GM12864 (cell line): ENCODE measurements at regions not wholly inside any gene's neighbourhood (a gene's known extent, or its start where the extent isn't known, plus 50 kb on each side); places are given as distances from the start of the nearest gene placed in this dataset.

Experiments used
- DNase-seq: peaks from one replicate; pipeline ENCODE4 v3.0.0-alpha.2; 2011; ENCODE audit warnings: low read depth
- H3K4me3 ChIP-seq: 2 replicates; pipeline ENCODE4 v1.5.1; 2011; ENCODE audit warnings: mild to moderate bottlenecking, low read depth, low read length, control low read depth
- TF ChIP-seq, protein P1 (sequence below): IDR thresholded peaks from 2 replicates; pipeline ENCODE4 v1.5.1; 2011; ENCODE audit warnings: low read depth, mild to moderate bottlenecking, moderate library complexity, low read length, control low read depth, inconsistent platforms; ENCODE audit errors: missing control alignments

- TF ChIP-seq, protein P1, sequence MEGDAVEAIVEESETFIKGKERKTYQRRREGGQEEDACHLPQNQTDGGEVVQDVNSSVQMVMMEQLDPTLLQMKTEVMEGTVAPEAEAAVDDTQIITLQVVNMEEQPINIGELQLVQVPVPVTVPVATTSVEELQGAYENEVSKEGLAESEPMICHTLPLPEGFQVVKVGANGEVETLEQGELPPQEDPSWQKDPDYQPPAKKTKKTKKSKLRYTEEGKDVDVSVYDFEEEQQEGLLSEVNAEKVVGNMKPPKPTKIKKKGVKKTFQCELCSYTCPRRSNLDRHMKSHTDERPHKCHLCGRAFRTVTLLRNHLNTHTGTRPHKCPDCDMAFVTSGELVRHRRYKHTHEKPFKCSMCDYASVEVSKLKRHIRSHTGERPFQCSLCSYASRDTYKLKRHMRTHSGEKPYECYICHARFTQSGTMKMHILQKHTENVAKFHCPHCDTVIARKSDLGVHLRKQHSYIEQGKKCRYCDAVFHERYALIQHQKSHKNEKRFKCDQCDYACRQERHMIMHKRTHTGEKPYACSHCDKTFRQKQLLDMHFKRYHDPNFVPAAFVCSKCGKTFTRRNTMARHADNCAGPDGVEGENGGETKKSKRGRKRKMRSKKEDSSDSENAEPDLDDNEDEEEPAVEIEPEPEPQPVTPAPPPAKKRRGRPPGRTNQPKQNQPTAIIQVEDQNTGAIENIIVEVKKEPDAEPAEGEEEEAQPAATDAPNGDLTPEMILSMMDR = no peak
- no peak overlapping the region for H3K4me3 ChIP-seq
- no peak for DNase-seq
These were observed 2379.9 kb downstream of the ARAP2 start for GRCh38 chr4:33864290-33864859.

DNA sequence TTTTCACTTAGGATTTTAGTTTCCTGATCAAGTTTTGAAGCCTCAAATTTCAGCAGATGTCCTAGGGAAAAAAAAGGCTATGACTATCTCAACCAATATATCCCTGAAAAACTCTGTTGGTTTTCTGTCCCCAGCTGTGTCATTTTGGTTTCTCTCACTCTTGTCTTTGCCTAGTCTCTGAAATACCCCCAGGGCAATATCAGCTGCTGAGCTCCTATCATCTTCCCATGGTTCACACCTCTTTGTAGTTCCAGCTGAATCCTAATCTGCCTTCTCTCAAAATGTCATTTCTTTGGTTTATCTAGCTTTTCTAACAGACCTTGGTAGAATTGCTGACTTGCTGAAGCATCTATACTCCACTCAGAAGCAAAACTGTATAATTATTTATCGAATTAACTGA lies 2370.5 kb downstream of the ARAP2 start:
- no peak for DNase-seq
- TF ChIP-seq, protein P1 = no peak
- no peak overlapping the region for H3K4me3 ChIP-seq

DNA sequence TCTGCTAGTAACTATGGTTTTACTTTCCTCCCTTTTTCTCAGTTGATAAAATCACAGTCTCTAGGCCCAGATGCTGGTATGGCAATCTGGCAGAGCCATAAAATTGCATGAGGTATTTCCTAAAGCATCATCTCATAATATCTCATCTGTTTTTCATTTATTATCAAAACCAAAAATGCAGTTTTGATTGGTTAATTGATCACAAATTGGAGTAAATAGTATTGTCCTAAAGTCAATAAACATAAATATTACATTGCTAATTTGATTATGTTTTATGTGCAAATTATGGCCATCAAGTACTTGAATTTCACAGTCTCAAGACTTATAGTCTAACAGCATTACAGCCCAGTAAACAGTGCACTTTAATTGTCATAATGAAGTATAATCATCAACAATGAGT lies 2365.6 kb downstream of the ARAP2 start:
- no peak overlapping the region for H3K4me3 ChIP-seq
- TF ChIP-seq, protein P1 = no peak
- no peak for DNase-seq

GRCh38 chr4:33881176-33881575 lies 2363.1 kb downstream of the ARAP2 start:
- H3K4me3 ChIP-seq = no peak overlapping the region
- DNase-seq = no peak
- TF ChIP-seq, protein P1 = no peak

GRCh38 chr4:33882246-33882990 lies 2361.9 kb downstream of the ARAP2 start:
- H3K4me3 ChIP-seq = no peak overlapping the region
- TF ChIP-seq, protein P1 = no peak
- no peak for DNase-seq

- TF ChIP-seq, protein P1 = no peak
- H3K4me3 ChIP-seq = no peak overlapping the region
These were observed 2361.2 kb downstream of the ARAP2 start for GRCh38 chr4:33883111-33883510.

DNA sequence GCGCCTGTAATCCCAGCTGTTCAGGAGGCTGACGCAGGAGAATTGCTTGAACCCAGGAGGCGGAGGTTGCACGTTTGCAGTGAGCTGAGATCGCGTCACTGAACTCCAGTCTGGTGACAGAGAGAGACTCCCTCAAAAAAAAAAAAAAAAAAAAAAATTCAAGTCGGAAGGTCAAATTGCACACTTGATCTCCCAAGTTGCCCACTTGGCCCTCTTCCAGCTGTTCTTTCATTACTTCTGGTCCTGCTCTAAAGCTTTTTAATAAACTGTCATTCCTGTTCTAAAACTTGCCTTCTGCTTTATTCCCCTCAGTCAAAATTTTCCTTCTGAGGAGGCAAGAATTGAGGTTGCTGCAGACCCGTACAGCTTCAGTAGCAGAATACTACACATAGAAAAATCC lies 2358.0 kb downstream of the ARAP2 start:
- DNase-seq = no peak
- TF ChIP-seq, protein P1 = no peak

More at GRCh38 chr4:33883111-33883510, 2361.2 kb downstream of the ARAP2 start:
- no peak for DNase-seq

More for the DNA sequence above, 2358.0 kb downstream of the ARAP2 start:
- no peak overlapping the region for H3K4me3 ChIP-seq
